ENCODE measurements at regions not wholly inside any gene's neighbourhood (a gene's known extent, or its start where the extent isn't known, plus 50 kb on each side); places are given as distances from the start of the nearest gene placed in this dataset.

- TF ChIP-seq CTCF (IDR thresholded peaks at IDR 0.05; ENCODE audit: low read depth, low read length, poor library complexity, severe bottlenecking): no peak
- no peak for TF ChIP-seq EZH2phosphoT487 (IDR thresholded peaks at IDR 0.05; ENCODE audit: borderline replicate concordance, low read length)
These were observed 145.7 kb downstream of the SHANK2 start for GRCh38 chr11:71106671-71107070.

All from DOHH2 (cell line).